HL-60 (cell line): ENCODE measurements at regions not wholly inside any gene's neighbourhood (a gene's known extent, or its start where the extent isn't known, plus 50 kb on each side); places are given as distances from the start of the nearest gene placed in this dataset.
"Not testable (repeated sequence)": the region's sequence is repeated elsewhere in the genome, so short reads cannot be mapped to it uniquely, and the experiment has no call there.

ENCODE experiments used
- DNase-seq, 2 experiments: peaks; one replicate each; pipeline ENCODE4 v3.0.0-alpha.2; 2010 to 2020; ENCODE audit warnings: low read depth in 1 of 2, low spot score in 1 of 2
- H3K27ac ChIP-seq: fragments of 250-450 bp; sonication (Bioruptor Pico); replicated peaks from 2 replicates; pipeline ENCODE4 v1.5.1; 2020; ENCODE audit warnings: mild to moderate bottlenecking, moderate library complexity
- H3K27me3 ChIP-seq: fragments of 250-450 bp; sonication (Bioruptor Pico); 2 replicates; pipeline ENCODE4 v1.5.1; 2021; ENCODE audit warnings: mild to moderate bottlenecking, moderate library complexity; ENCODE audit not compliant: insufficient read depth, poor library complexity, severe bottlenecking
- H3K4me3 ChIP-seq: replicated peaks from 2 replicates; pipeline ENCODE4 v1.5.1; 2011; ENCODE audit warnings: mild to moderate bottlenecking, control low read depth, low read length; ENCODE audit not compliant: insufficient read depth
- GABPA ChIP-seq: IDR thresholded peaks from 2 replicates; pipeline ENCODE4 v1.6.1; 2012; ENCODE audit warnings: low read depth
- POLR2AphosphoS5 ChIP-seq: IDR thresholded peaks from 2 replicates; pipeline ENCODE4 v1.6.1; 2012; ENCODE audit warnings: low read depth
- SPI1 ChIP-seq: IDR thresholded peaks from 2 replicates; pipeline ENCODE4 v1.6.1; 2012; ENCODE audit warnings: low read depth, mild to moderate bottlenecking, borderline replicate concordance
- TF ChIP-seq, protein P1 (sequence below): IDR thresholded peaks from 2 replicates; pipeline ENCODE4 v1.6.1; 2012; ENCODE audit warnings: low read depth; ENCODE audit not compliant: insufficient replicate concordance
- TF ChIP-seq, protein P2 (sequence below): IDR thresholded peaks from one replicate; pipeline ENCODE4 v1.5.1; 2011; ENCODE audit warnings: low read length, control low read depth, inconsistent platforms; ENCODE audit not compliant: insufficient read depth

DNA sequence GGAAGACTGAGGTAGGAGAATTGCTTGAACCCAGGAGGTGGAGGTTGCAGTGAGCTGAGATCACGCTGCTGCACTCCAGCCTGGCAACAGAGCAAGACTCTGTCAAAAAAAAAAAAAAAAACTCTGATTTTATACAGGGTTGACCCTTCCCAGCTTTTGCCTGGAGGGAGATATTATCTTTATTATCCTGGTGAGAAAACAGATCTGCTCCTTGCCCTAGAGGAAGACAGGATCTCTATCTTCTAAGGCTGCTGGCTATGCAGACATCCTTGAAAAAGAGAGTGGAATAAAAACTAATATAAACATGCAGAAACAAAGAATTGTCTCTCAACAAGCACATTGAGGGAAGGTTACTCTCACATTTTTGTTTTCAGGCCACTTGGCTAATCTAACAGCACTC, 1503.4 kb upstream of the WWC1 start:
- H3K4me3 ChIP-seq = no peak overlapping the region
- TF ChIP-seq SPI1 (no peak), POLR2AphosphoS5 (no peak), GABPA (no peak)
- TF ChIP-seq, protein P1, sequence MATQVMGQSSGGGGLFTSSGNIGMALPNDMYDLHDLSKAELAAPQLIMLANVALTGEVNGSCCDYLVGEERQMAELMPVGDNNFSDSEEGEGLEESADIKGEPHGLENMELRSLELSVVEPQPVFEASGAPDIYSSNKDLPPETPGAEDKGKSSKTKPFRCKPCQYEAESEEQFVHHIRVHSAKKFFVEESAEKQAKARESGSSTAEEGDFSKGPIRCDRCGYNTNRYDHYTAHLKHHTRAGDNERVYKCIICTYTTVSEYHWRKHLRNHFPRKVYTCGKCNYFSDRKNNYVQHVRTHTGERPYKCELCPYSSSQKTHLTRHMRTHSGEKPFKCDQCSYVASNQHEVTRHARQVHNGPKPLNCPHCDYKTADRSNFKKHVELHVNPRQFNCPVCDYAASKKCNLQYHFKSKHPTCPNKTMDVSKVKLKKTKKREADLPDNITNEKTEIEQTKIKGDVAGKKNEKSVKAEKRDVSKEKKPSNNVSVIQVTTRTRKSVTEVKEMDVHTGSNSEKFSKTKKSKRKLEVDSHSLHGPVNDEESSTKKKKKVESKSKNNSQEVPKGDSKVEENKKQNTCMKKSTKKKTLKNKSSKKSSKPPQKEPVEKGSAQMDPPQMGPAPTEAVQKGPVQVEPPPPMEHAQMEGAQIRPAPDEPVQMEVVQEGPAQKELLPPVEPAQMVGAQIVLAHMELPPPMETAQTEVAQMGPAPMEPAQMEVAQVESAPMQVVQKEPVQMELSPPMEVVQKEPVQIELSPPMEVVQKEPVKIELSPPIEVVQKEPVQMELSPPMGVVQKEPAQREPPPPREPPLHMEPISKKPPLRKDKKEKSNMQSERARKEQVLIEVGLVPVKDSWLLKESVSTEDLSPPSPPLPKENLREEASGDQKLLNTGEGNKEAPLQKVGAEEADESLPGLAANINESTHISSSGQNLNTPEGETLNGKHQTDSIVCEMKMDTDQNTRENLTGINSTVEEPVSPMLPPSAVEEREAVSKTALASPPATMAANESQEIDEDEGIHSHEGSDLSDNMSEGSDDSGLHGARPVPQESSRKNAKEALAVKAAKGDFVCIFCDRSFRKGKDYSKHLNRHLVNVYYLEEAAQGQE = no peak
- TF ChIP-seq, protein P2, sequence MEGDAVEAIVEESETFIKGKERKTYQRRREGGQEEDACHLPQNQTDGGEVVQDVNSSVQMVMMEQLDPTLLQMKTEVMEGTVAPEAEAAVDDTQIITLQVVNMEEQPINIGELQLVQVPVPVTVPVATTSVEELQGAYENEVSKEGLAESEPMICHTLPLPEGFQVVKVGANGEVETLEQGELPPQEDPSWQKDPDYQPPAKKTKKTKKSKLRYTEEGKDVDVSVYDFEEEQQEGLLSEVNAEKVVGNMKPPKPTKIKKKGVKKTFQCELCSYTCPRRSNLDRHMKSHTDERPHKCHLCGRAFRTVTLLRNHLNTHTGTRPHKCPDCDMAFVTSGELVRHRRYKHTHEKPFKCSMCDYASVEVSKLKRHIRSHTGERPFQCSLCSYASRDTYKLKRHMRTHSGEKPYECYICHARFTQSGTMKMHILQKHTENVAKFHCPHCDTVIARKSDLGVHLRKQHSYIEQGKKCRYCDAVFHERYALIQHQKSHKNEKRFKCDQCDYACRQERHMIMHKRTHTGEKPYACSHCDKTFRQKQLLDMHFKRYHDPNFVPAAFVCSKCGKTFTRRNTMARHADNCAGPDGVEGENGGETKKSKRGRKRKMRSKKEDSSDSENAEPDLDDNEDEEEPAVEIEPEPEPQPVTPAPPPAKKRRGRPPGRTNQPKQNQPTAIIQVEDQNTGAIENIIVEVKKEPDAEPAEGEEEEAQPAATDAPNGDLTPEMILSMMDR = no peak
- DNase-seq = no peak
- H3K27me3 ChIP-seq = no peaks in the 10 kb centered on the region
- no peak overlapping the region for H3K27ac ChIP-seq

DNA sequence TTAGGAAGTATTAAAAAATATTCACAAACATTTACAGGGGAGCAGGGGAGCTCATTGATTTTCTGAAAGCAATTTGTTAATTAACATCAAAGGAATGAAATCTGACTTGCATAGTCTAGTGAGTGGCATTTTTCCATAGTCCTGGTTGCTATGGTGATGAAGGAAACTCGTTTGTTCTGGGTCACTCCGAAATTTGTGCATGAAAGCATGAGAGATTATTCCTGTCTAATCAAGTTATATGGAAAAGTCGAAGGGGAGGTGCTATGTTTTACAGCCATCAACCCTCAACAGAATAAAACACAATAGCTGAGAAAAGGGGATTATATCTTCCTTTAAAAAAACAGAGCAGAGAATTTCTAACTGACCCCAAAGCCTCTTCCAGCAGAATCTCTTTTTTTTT, 1495.7 kb upstream of the WWC1 start:
- H3K4me3 ChIP-seq = no peak overlapping the region
- no peak for DNase-seq
- H3K27me3 ChIP-seq = no peaks in the 10 kb centered on the region
- no peak overlapping the region for H3K27ac ChIP-seq
- TF ChIP-seq SPI1 (no peak), POLR2AphosphoS5 (no peak), GABPA (no peak)
- TF ChIP-seq, protein P2 = no peak
- TF ChIP-seq, protein P1 = no peak

DNA sequence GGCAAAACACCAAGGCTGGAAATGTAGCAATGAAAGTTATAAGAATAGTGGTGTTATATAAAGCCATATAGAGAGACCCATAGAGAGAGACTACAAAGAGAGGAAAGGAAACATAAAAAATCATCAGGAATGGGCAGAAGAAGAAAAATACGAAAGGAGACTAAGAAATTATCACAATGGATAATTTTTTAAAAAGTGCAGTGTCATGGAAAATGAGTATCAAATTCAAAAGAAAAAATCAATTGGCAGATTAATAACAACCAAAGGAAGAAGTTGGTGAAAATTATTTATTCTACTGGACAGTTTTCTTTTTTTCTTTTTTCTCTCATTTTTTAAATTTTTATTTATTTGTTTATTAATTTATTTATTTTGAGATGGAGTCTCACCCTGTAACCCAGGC, 1488.4 kb upstream of the WWC1 start:
- TF ChIP-seq, protein P1 = no peak
- TF ChIP-seq POLR2AphosphoS5 (no peak), GABPA (no peak), SPI1 (no peak)
- TF ChIP-seq, protein P2 = no peak
- Histone ChIP-seq H3K27me3 (no peaks in the 10 kb centered on the region), H3K4me3 (no peak overlapping the region), H3K27ac (no peak overlapping the region)
- no peak for DNase-seq

DNA sequence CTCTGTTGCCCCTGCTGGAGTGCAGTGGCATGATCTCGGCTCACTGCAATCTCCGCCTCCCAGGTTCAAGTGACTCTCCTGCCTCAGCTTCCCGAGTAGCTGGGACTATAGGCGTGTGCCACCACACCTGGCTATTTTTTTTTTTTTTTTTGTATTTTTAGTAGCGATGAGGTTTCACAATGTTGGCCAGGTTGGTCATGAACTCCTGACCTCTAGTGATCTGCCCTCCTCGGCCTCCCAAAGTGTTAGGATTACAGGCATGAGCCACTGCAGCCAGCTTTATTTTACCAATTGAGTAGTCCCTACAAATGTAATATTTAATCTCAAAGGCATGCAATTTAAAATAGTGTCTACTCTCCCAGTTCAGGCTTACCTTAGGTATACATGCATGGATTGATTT, 1487.2 kb upstream of the WWC1 start:
- not testable (repeated sequence) for H3K27me3 ChIP-seq, H3K27ac ChIP-seq, H3K4me3 ChIP-seq, DNase-seq

DNA sequence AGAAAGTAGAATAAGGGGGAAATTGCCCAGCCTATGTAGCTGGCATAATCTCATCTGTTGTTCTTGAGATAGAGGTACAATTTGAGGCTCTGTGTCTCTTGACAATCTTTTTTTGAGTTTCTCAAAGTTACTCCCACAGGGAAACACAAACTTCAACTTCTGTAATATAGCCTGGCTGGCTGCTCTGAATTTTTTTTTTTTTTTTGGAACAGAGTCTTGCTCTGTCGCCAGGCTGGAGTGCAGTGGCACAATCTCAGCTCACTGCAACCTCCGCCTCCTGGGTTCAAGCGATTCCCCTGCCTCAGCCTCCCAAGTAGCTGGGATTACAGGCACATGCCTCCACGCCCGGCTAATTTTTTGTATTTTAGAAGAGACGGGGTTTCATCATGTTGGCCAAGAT, 1486.8 kb upstream of the WWC1 start:
- not testable (repeated sequence) for H3K27me3 ChIP-seq, DNase-seq, H3K4me3 ChIP-seq, H3K27ac ChIP-seq

DNA sequence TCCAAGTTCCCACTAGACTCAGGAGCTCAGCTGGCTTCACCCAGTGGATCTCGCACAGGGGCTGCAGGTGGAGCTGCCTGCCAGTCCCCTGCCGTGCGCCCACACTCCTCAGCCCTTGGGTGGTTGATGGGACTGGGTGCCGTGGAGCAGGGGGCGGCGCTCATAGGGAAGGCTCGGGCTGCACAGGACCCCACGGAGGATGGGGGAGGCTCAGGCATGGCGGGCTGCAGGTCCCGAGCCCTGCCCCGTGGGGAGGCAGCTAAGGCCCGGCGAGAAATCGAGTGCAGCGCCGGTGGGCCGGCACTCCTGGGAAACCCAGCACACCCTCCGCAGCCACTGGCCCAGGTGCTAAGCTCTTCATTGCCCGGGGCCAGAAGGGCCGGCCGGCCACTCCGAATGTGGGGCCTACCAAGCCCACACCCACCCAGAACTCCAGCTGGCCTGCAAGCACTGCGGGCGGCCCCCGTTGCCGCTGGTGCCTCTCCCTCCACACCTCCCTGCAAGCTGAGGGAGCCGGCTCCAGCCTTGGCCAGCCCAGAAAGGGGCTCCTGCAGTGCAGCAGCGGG, 1481.3 kb upstream of the WWC1 start:
- DNase-seq, H3K27me3 ChIP-seq, H3K27ac ChIP-seq, H3K4me3 ChIP-seq: not testable (repeated sequence)
